ENCODE measurements at regions not wholly inside any gene's neighbourhood (a gene's known extent, or its start where the extent isn't known, plus 50 kb on each side); places are given as distances from the start of the nearest gene placed in this dataset.
A peak's percentile ranks its signal among the peaks of the same experiment; 100 is the strongest.
"Not testable (repeated sequence)": the region's sequence is repeated elsewhere in the genome, so short reads cannot be mapped to it uniquely, and the experiment has no call there.

GRCh38 chr12:76971216-76971879, 92.5 kb upstream of the CSRP2 start:
- H3K4me3 Mint-ChIP-seq, result peak overlapping the region; percentile 6 to 41
- peak overlapping the region in 1 of 2 donors; percentile 48 for H3K27ac Mint-ChIP-seq
- ATAC-seq, DNase-seq, H3K27me3 Mint-ChIP-seq: not testable (repeated sequence)
- H3K4me1 Mint-ChIP-seq, result peaks cover 14% of the 10 kb centered on the region
- peaks cover 0 to 12% of the 10 kb centered on the region in 2 donors for H3K9me3 Mint-ChIP-seq

GRCh38 chr12:76967181-76967885, 88.5 kb upstream of the CSRP2 start:
- DNase-seq, result no peak
- Mint-ChIP-seq H3K4me1 (peaks cover 14% of the 10 kb centered on the region), H3K4me3 (no peak overlapping the region), H3K9me3 (peaks cover 0 to 12% of the 10 kb centered on the region in 2 donors), H3K27me3 (peaks cover 11% of the 10 kb centered on the region), H3K27ac (no peak overlapping the region)
- no peak for ATAC-seq

GRCh38 chr12:76964784-76965571, 86.2 kb upstream of the CSRP2 start:
- no peaks in the 10 kb centered on the region for H3K4me1 Mint-ChIP-seq
- peaks cover 17% of the 10 kb centered on the region for H3K27me3 Mint-ChIP-seq
- peaks cover 0 to 12% of the 10 kb centered on the region in 2 donors for H3K9me3 Mint-ChIP-seq
- no peak for ATAC-seq
- DNase-seq, result no peak
- no peak overlapping the region for H3K27ac Mint-ChIP-seq
- H3K4me3 Mint-ChIP-seq, result no peak overlapping the region

- H3K27ac Mint-ChIP-seq, result no peak overlapping the region
- H3K4me3 Mint-ChIP-seq, result no peak overlapping the region
- no peak for DNase-seq
- no peaks in the 10 kb centered on the region for H3K4me1 Mint-ChIP-seq
- peaks cover 11% of the 10 kb centered on the region for H3K27me3 Mint-ChIP-seq
- no peaks in the 10 kb centered on the region for H3K9me3 Mint-ChIP-seq
- no peak for ATAC-seq
Measured at GRCh38 chr12:76962099-76962498, 83.3 kb upstream of the CSRP2 start.

GRCh38 chr12:76957301-76957700, 78.5 kb upstream of the CSRP2 start:
- Mint-ChIP-seq H3K4me1 (no peaks in the 10 kb centered on the region), H3K27ac (no peak overlapping the region), H3K4me3 (no peak overlapping the region), H3K27me3 (peaks cover 15% of the 10 kb centered on the region), H3K9me3 (no peaks in the 10 kb centered on the region)
- no peak for ATAC-seq
- DNase-seq, result no peak

- H3K27me3 Mint-ChIP-seq, result peaks cover 10% of the 10 kb centered on the region
- no peak overlapping the region for H3K4me3 Mint-ChIP-seq
- no peaks in the 10 kb centered on the region for H3K4me1 Mint-ChIP-seq
- no peak overlapping the region for H3K27ac Mint-ChIP-seq
- H3K9me3 Mint-ChIP-seq, result no peaks in the 10 kb centered on the region
- ATAC-seq (no peak), DNase-seq (no peak)
Measured at GRCh38 chr12:76952995-76953394, 74.2 kb upstream of the CSRP2 start.

GRCh38 chr12:76948879-76949278, 70.1 kb upstream of the CSRP2 start:
- Mint-ChIP-seq H3K27me3 (peaks cover 9% of the 10 kb centered on the region), H3K9me3 (no peaks in the 10 kb centered on the region)

GRCh38 chr12:76947304-76947703, 68.5 kb upstream of the CSRP2 start:
- ATAC-seq, result no peak
- H3K27me3 Mint-ChIP-seq, result no peaks in the 10 kb centered on the region
- H3K4me3 Mint-ChIP-seq, result no peak overlapping the region
- no peaks in the 10 kb centered on the region for H3K4me1 Mint-ChIP-seq
- no peak for DNase-seq
- no peak overlapping the region for H3K27ac Mint-ChIP-seq
- H3K9me3 Mint-ChIP-seq, result no peaks in the 10 kb centered on the region

More at GRCh38 chr12:76948879-76949278, 70.1 kb upstream of the CSRP2 start:
- no peaks in the 10 kb centered on the region for H3K4me1 Mint-ChIP-seq
- ATAC-seq (no peak), DNase-seq (no peak)
- no peak overlapping the region for H3K27ac Mint-ChIP-seq
- no peak overlapping the region for H3K4me3 Mint-ChIP-seq

GRCh38 chr12:76946446-76946845, 67.6 kb upstream of the CSRP2 start:
- H3K27ac Mint-ChIP-seq, result no peak overlapping the region
- H3K4me1 Mint-ChIP-seq, result no peaks in the 10 kb centered on the region
- no peaks in the 10 kb centered on the region for H3K27me3 Mint-ChIP-seq
- H3K9me3 Mint-ChIP-seq, result no peaks in the 10 kb centered on the region
- no peak for ATAC-seq
- DNase-seq, result no peak
- no peak overlapping the region for H3K4me3 Mint-ChIP-seq

GRCh38 chr12:76945867-76946266, 67.0 kb upstream of the CSRP2 start:
- H3K27me3 Mint-ChIP-seq, result no peaks in the 10 kb centered on the region
- DNase-seq, result no peak
- H3K27ac Mint-ChIP-seq, result no peak overlapping the region
- H3K4me3 Mint-ChIP-seq, result no peak overlapping the region
- ATAC-seq, result no peak
- no peaks in the 10 kb centered on the region for H3K9me3 Mint-ChIP-seq
- no peaks in the 10 kb centered on the region for H3K4me1 Mint-ChIP-seq

- DNase-seq (no peak), ATAC-seq (no peak)
- H3K27me3 Mint-ChIP-seq, result no peaks in the 10 kb centered on the region
- H3K27ac Mint-ChIP-seq, result no peak overlapping the region
- H3K4me1 Mint-ChIP-seq, result no peaks in the 10 kb centered on the region
- no peak overlapping the region for H3K4me3 Mint-ChIP-seq
- no peaks in the 10 kb centered on the region for H3K9me3 Mint-ChIP-seq
Measured at GRCh38 chr12:76944892-76945291, 66.1 kb upstream of the CSRP2 start.

GRCh38 chr12:76943008-76943407, 64.2 kb upstream of the CSRP2 start:
- Mint-ChIP-seq H3K9me3 (no peaks in the 10 kb centered on the region), H3K4me1 (no peaks in the 10 kb centered on the region), H3K27ac (no peak overlapping the region), H3K27me3 (no peaks in the 10 kb centered on the region), H3K4me3 (no peak overlapping the region)
- ATAC-seq, result no peak
- no peak for DNase-seq

GRCh38 chr12:76942267-76942666, 63.4 kb upstream of the CSRP2 start:
- ATAC-seq (no peak), DNase-seq (no peak)
- no peaks in the 10 kb centered on the region for H3K27me3 Mint-ChIP-seq
- no peaks in the 10 kb centered on the region for H3K4me1 Mint-ChIP-seq
- no peaks in the 10 kb centered on the region for H3K9me3 Mint-ChIP-seq
- no peak overlapping the region for H3K4me3 Mint-ChIP-seq
- H3K27ac Mint-ChIP-seq, result no peak overlapping the region

GRCh38 chr12:76940671-76941445, 62.0 kb upstream of the CSRP2 start:
- no peak for DNase-seq
- Mint-ChIP-seq H3K4me3 (no peak overlapping the region), H3K4me1 (no peaks in the 10 kb centered on the region), H3K27ac (no peak overlapping the region), H3K9me3 (no peaks in the 10 kb centered on the region), H3K27me3 (no peaks in the 10 kb centered on the region)
- ATAC-seq, result no peak

GRCh38 chr12:76939701-76940100, 60.9 kb upstream of the CSRP2 start:
- H3K4me3 Mint-ChIP-seq, result no peak overlapping the region
- ATAC-seq (no peak), DNase-seq (no peak)
- no peaks in the 10 kb centered on the region for H3K9me3 Mint-ChIP-seq
- H3K4me1 Mint-ChIP-seq, result no peaks in the 10 kb centered on the region
- H3K27me3 Mint-ChIP-seq, result no peaks in the 10 kb centered on the region
- no peak overlapping the region for H3K27ac Mint-ChIP-seq
